ENCODE measurements at regions not wholly inside any gene's neighbourhood (a gene's known extent, or its start where the extent isn't known, plus 50 kb on each side); places are given as distances from the start of the nearest gene placed in this dataset.

- TF ChIP-seq NFYB (CRISPR knock-in tag; conservative IDR thresholded peaks at IDR 0.05; ENCODE audit: low read depth) (no peak), USF1 (CRISPR knock-in tag; IDR thresholded peaks at IDR 0.05) (no peak), CTCF (IDR thresholded peaks at IDR 0.05) (no peak)
These were observed 87.1 kb downstream of the ERMARD start for GRCh38 chr6:169838346-169839028.

Data from WTC11 (cell line).